NB4 (cell line): ENCODE measurements at regions not wholly inside any gene's neighbourhood (a gene's known extent, or its start where the extent isn't known, plus 50 kb on each side); places are given as distances from the start of the nearest gene placed in this dataset.

Experiments
- CTCF ChIP-seq: IDR thresholded peaks from one replicate; pipeline ENCODE4 v1.5.1; 2012; ENCODE audit warnings: low read depth, low read length
- MAX ChIP-seq: IDR thresholded peaks from 2 replicates; pipeline ENCODE4 v1.6.1; 2011; ENCODE audit warnings: low read depth, low read length
- MYC ChIP-seq: IDR thresholded peaks from 2 replicates; pipeline ENCODE4 v1.6.1; 2011; ENCODE audit warnings: low read depth, low read length
- POLR2A ChIP-seq: IDR thresholded peaks from 2 replicates; pipeline ENCODE4 v1.6.1; 2011; ENCODE audit warnings: mild to moderate bottlenecking; ENCODE audit not compliant: insufficient read length; ENCODE audit errors: extremely low read depth

DNA sequence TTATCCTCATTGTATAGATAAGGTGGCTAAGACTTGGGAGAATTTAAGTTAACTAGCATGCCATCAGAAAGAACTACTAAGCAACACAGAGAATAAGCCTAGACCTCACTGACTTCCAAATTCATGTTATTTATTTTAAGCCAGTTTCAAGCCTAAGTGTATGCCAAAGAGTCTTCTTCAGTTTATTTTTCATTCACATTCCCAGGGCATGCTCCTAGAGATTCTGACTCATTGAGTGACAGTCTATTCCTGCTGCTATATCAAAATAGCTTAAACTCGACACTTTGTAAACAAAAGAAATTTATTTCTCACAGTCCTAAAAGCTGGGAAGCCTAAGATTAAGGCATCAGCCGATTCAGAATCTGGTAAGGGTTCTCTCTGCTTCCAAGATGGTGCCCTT, 467.1 kb downstream of the MBD2 start:
- TF ChIP-seq CTCF (no peak), MAX (no peak), POLR2A (no peak), MYC (no peak)
